NCI-H748 (cell line): ENCODE measurements at regions not wholly inside any gene's neighbourhood (a gene's known extent, or its start where the extent isn't known, plus 50 kb on each side); places are given as distances from the start of the nearest gene placed in this dataset.
"Not testable (repeated sequence)": the region's sequence is repeated elsewhere in the genome, so short reads cannot be mapped to it uniquely, and the experiment has no call there.

Experiments
- DNase-seq: peaks from one replicate; lab custom pipeline; 2025; ENCODE audit not compliant: unreplicated experiment; lab: John Stamatoyannopoulos, UW

DNA sequence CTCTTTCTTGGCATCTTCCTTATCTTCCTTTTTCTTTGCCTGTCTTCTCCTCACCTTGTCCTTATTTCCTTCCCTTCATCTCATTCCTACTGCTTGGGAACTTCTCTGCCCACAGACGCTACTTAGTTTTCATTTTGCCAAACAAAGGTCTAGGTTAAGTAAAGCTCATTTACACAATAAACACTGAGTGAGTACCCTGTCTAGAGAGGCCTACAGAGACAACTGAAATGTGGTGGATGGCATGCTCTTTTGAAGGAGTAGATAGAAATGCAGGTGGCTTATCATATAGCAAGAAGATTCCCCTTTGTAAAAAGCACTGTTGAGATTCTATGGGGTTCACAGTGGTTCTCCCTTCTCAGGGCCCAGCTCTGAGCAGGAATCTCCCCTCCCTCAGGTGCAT, 319.0 kb downstream of the CNTN3 start:
- no peak for DNase-seq

DNA sequence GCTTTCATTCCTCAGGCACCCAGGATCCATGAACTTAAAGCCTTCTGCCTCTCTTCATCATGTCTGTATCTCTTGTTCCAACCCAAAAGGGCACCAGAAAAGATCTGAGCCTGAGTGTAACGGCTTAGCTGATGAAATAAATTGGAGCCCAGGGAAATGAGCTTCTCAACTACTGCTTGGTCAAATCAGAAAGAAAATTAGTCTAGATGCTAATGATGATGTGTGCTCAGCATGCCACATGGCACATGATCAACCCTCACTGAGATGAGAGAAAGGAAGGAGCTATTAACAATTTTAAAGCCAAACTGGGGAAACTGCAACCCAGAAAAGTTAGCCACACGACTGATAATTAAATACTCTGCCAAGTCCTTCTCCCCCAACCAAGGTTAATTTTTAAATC, 325.7 kb downstream of the CNTN3 start:
- no peak for DNase-seq

DNA sequence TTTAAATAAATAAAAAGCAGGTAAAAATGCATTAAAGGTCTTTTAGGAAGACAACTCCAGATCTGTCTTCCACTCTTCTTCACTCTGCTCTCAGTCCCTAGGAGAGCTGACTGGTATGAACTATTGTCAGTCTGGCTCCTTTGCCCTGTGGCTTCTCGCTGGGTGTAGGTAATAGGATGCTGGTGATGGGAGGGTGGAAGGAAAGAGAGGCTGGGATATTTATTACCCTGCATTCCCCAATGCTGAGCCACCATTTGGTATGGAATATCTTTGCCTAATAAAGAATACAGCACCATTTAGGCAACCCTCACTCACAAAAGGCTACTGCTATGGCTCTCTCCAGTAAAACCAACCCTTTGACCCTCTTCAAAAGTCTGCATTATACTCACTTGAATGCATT, 326.9 kb downstream of the CNTN3 start:
- no peak for DNase-seq

DNA sequence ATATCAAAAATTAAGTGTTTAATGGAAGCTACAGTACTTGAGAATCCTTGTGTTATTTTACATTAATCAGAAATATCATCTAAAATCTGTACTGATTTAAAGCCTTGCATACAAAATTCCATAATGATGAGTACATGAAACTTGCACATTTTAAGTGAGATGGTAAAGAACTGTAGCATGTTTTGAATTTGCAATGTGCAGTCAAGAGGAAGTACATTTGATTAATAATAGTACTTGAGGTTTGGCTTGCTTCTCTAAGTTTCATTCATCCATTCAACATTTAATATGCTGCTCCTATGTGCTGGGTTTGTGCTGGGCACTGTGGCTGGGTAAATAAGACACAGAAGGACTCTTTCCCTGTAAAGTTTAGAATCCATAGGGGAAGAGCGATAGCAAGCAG, 332.3 kb downstream of the CNTN3 start:
- no peak for DNase-seq

DNA sequence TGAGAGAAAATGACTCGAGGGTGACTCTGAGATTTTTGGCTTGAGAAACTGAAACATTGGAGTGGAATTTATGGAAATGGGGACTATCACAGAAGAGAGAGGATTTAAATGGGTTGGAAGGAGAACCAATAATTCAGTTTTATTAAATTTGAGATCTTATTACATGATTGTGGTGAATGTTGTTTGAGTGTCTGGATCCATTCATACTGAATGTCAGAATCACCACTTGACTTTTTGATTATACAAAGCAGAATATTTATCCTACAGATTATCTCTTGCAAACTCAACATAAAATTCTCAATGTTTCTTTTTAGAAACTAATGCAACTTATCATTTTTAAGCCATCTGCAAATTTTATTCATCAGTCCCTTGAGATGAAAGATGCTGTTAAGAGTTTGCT, 332.8 kb downstream of the CNTN3 start:
- no peak for DNase-seq

DNA sequence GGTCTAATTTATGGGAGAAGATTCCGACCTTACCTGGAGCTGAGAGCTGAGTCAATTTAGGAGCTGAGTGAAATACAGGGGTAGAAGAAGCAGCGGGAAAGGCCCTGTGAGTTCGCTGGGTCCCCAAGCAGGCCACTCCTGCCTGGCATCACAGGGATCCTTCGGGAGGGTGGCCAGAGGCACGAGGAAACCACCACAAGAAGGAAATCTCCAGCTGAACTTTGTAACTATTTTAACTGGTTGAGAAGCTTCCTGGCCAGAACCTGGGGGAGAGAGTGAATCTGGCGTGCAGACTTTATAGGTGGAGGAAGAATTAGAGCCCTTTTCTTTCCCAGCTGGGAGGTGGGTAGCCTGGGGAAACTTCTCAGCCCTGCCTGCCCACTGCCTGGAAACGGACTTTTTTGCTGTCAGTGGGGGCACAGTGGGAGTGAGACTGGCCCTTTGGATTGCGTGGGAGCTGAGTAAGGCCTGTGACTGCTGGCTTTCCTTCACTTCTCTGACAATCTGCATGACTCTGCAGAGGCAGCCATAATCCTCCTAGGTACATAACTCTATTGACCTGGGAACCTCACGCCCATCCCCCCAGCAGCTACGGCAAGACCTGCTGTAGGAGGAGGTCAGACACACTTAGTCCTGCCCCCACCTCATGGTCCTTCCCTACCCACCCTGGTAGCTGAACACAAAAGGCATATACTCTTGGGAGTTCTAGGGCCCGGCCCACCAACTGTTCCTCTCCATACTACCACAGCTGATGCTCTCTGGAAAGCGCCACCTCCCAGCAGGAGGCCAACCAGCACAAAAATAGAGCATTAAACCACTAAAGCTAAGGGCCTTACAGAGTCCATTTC, 340.7 kb downstream of the CNTN3 start:
- DNase-seq, result no peak

DNA sequence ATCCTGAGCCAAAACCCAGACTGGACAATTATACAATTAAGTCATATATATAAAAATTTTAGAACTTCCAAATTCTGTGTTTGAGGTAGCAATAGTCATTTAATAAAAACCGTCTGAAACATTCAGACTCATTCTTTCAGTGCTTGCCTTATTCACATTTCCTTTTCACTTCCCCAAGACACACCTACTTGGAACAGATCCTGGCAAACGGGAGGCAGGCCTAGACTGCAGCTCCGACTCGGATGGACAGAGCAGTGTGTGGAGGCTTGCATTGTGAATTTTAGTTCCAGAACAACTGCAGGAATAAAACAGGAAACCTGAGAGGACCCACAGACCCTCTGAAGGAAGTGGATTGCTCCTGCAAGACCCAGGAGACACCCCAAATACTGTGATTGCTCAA, 341.4 kb downstream of the CNTN3 start:
- DNase-seq, result no peak

DNA sequence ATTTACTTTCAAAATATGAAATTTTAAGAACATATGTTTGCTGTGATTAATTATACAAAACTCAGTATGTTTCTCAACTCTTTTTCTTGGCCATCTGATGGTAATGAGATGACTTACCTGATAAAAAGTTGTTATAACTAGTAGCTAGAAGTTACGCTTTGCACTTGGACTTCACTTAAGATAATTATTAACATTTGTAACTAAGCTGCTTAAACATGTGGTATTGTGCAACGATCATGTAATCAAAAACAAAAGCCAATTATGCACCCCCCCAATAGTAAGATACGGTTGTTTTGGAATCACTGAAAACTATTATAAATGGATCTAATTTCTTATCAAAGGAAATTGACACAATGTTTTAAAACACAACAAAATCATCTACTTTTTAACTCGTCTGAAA, 342.9 kb downstream of the CNTN3 start:
- no peak for DNase-seq

DNA sequence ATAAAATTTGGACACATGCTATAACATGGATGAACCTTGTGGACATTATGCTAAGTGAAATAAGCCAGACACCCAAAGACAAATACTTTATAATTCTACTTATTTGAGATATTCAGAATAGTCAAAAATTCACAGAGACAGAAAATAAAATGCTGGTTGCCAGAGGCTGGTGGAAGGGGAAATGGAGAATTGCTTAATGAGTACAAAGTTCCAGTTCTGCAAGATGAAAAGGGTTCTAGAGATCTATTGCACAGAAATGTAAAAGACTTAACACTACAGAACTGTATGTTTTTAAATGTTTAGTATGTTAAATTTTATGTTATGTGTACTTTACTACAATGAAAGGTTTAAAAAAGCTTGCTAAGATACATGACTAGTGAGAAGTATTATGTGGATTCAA, 344.8 kb downstream of the CNTN3 start:
- DNase-seq, result no peak

DNA sequence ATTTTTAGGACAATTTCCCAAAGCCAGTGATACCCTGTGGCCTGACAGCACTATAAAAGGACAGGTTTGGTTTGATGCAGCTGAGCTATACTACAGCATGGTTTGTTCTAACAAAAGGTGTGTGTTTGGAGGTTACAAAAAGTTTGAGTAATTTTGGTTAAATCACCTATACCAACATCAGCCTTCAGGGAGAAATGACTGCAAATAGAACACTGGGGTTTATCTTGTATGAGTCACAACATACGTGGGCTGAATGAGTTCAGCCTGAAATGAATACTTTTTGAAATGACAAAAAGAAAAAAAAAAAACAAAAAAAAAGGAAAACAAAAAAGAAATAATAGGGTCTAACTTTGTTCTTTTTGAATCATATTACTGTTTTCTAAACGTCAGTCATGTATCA, 345.7 kb downstream of the CNTN3 start:
- DNase-seq, result no peak

DNA sequence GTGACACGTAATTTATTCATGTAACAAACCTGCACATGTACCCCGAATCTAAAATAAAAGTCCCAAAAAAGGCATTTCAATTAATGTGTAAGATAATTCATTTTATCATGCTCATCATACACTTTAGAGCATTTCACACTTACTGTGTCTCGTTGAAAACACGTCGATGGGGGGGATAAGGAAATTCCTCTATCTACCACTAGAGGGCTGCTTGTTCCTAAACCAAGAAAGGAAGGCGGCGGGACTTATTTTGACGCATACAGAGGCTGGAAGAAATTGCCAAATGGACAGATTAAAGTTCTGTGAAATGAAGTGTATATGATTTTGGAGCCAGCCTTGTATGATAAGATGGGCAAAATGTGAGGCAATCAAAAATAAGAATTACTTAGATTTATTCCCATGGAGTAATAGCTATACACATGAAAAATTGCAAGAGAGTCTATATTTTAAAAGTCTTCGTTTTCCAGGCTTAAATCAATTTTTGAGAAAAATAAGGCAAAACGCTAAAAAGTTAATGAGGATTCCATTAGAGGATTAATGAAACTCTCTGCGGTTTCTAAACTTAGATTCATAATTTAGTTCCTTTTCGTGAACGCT, 346.8 kb downstream of the CNTN3 start:
- peak; percentile 49 for DNase-seq

DNA sequence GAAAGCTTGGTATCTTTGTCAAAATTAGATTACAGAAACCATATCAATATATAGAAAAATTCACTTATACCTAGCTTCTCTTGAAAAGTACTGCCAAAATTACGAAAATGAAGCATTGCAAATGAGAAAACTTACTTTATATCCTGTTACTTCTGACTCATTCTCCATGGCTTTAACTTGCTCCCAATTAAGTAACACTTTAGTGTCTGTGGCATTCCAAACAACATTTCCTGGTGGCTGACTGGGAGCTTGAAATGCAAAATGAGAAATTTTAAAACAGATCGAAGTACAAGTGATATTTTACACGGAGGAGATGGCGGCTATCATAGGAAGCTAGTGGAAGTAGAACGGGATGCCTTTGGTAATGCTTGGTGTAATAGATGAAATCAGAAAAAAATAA, 347.3 kb downstream of the CNTN3 start:
- no peak for DNase-seq

DNA sequence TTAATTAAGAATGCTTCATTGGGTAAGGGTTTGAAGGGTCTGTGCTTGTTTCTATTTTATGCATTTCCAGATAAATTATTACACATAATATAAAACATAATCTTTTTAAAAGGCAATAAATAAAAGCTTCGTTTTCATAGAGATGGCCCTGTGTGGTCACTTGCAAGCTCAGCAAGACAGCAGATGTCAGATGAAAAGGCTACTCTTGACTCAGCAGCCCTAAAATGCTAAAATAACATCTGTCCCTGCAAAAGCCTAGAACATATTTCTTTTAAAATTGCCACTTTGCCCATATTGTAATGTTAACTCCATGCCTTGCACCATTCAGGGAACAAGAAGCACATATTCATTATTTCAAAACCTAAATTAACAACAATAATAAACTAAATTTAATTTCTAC, 349.4 kb downstream of the CNTN3 start:
- no peak for DNase-seq

DNA sequence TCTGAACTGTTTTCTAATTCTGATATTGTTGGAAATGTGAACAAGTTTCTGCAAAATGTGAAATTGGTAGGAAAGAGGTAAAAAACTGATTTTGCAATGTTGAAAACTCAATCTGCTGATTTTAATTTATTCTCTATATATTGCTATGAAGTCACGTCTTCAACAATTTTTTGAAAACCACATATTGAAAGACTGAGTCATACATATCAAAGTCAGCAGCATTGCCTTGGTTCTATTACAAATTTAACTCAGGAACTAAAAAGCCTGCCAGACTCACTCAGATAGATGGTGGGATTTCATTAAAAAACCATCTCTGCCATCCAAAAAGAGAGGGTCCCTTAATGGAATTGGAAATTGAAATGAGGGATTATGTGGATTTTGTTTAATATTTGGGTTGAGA, 351.4 kb downstream of the CNTN3 start:
- DNase-seq, result no peak

DNA sequence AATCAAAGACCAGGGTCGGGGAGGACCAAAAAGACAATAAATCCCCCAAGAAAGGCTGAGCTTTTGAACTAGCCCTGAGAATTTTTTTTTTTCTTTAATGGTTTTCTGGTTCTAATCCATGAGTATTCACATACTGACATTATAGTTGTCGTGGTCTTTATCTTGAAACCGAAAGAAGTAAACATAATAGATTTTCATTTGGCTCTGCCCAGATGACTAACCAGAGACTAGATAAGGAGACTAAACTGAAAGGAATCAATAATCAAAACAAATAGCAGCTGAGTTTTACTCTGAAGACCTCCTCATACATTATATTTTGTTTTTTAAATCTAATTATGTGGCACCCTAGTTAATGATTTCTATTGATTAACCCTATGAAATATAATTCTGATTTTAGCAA, 381.4 kb downstream of the CNTN3 start:
- no peak for DNase-seq

DNA sequence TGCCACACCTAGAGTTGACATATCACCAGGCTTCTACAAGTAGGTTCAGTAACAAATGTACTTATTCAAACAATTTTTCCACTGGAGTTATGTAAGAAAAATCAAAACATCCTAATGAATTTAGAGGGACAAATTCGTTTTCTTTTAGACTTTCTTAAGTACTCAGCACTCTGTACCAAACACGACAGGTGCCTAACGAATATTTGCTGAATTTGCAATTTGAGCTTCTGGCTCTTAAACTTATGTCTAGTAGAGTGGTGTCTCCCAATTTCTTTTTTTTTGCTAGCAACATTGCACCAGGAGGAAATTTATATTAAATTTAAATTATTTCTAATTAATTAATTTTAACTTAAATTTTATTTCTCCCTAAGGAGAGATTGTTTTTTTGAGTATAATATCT, 397.0 kb downstream of the CNTN3 start:
- DNase-seq, result no peak

DNA sequence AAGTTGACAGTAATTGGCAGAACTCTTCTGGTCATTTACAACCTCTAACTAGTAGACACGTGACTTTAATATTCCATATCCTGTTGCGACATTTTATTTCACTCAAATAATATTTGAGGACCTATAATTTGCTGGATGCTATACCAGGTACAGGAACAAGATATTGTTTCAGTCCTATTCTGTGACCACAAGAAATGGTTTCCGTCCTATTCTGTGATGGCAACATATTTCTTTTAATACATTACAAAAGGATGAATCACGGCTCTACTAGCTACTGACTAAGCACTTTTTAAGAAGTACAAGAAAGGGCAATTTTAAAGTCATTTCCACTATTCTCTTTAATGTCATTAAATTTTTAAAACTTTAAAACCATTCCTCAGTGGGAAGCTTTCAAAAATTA, 400.2 kb downstream of the CNTN3 start:
- DNase-seq, result no peak

DNA sequence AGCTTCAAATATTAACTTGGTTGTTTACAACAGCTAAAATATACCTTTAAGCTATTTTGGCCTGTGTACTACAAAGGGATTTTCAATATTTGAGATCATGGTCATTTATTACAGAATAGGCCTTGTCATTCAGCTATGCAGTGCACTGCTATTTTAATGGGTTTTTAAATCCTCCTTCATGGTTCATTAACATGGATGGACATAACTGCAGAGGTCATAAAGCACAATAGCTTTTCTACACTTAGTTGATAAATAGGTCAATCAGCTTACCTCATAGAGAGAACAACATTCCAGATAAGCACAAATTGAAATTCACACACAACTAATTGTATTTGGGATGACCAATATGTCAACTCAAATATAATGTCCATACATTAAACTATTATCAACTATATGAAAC, 403.7 kb downstream of the CNTN3 start:
- no peak for DNase-seq

DNA sequence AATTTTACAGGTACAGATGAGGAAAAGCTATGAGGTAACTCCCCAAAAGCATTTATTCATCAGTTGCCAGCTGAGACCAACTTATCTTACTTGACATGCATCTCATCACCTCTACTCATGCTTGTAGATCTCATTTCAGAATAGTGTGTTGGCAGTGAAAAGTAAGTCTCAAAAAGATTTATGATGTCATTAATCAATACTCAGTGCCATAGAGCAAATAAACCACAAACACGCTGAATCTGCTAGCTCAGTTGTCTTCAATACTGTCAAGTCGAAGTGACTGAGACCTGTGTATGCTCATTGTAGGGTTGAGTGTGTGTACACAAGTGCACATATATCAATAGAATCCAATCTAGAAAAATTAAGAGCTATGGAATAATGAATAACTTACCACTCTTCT, 413.5 kb downstream of the CNTN3 start:
- no peak for DNase-seq

DNA sequence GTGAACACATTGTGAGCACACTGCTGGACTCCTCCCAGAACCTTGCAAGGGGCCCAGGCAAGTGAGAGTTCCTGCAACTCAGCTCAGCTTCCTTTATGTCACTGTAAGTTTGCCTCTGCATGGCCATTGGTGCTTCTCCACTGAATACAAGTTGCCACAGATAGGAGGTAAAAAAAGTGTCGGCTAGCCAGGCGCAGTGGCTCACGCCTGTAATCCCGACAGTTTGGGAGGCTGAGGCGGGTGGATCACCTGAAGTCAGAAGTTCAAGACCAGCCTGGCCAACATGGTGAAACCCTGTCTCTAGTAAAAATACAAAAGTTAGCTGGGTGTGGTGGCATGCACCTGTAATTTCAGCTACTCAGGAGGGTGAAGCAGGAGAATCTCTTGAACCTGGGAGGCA, 435.8 kb downstream of the CNTN3 start:
- not testable (repeated sequence) for DNase-seq

DNA sequence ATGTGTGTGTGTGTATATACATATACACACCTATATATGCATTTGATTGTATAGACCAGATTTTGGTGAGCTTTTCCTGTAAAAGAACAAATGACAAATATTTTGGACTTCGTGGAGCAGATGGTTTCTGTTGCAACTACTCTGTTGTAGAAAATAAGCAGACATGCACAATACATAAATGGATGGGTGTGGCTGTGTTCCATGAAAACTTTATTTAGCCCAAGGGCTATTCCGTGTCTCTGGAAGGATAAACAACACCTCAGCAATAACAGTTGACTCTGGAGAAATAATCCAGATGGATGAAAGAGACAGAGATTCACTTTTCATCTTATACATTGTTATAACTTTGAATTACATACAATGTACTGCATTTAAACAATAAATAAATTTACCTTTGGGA, 441.4 kb downstream of the CNTN3 start:
- peak; percentile 73 for DNase-seq

DNA sequence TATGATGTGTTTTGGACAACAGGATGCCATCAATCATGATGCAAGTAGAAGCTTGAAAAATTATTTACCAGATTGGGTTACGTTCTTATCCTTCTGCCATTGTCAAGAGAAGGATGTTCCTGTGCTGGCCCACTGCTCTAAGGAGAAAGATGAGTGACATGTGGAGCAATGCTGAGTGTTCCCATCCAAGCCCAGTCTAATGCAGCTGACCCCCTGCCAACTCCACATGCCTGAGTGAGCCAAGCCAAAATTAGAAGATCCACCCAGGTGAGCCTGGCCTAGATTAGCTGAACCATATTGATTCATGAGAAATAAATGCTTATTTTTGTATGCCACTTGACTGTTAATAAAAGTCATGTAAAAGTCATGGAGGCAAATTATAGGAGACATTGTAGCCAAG, 446.5 kb downstream of the CNTN3 start:
- DNase-seq, result no peak

DNA sequence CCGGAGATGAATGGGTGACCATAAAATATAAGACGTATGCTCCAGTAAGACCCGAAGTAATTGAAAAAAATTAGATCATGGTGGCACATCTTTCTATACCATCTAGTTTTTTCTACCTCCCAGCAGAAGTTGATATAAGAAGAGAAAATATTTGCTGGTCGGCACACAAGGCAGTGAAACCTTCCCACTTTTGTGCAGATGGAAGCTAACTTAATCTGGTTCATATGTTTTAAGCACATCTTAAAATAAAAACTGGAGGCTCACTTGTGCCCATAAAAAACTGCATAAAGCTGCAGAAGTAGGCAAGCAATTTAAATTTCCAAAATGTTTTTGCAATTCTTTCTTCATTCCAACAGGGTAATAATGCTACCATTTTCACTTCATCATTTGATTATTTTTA, 449.2 kb downstream of the CNTN3 start:
- DNase-seq, result no peak
